Endothelial cell of umbilical vein (primary cell): ENCODE measurements at regions not wholly inside any gene's neighbourhood (a gene's known extent, or its start where the extent isn't known, plus 50 kb on each side); places are given as distances from the start of the nearest gene placed in this dataset.

Experiments used
- BruUV-seq: library from RNA; stranded (reverse); fragments of 400-500 nt; replicated peaks from 2 replicates; lab custom pipeline; 2021; lab: Mats Ljungman, UMichigan
- CTCF ChIA-PET: fragments of 300-600, 350-600 bp; sonication (Branson Sonifier 250); formaldehyde crosslinking; loops from one replicate; lab custom pipeline; 2021; ENCODE audit warnings: antibody characterized with exemption, inconsistent platforms; lab: Charles Lee
- POLR2A ChIA-PET: fragments of 300-600, 350-600 bp; sonication (Branson Sonifier 250); formaldehyde crosslinking; loops from one replicate; lab custom pipeline; 2021; ENCODE audit warnings: antibody characterized with exemption, inconsistent platforms; lab: Charles Lee
- DNase-seq: peaks from one replicate; pipeline ENCODE4 v3.0.0-alpha.2; 2011; ENCODE audit warnings: low read depth, low spot score
- FAIRE-seq: peaks from 2 replicates; lab custom pipeline; 2011; peaks lifted over from hg19 to GRCh38; lab: Jason Lieb, UNC
- H2AFZ ChIP-seq: 2 replicates; pipeline ENCODE4 v1.6.0; 2012; ENCODE audit warnings: low read depth, low read length, control low read depth, inconsistent platforms
- H3K27ac ChIP-seq: 2 replicates; pipeline ENCODE4 v1.5.1; 2011; ENCODE audit warnings: low read depth, mild to moderate bottlenecking, control low read depth, low read length, moderate library complexity; ENCODE audit not compliant: insufficient read depth
- H3K27me3 ChIP-seq, 2 experiments: 2 replicates each; pipeline versions ENCODE4 v1.6.0 to v1.6.1; 2011; ENCODE audit warnings: low read length in 2 of 2, mixed read lengths in 1 of 2; ENCODE audit not compliant: control insufficient read depth in 2 of 2, insufficient read depth in 2 of 2
- H3K36me3 ChIP-seq, 2 experiments: 2 replicates in 1 of 2; 3 replicates in 1 of 2; pipeline ENCODE4 v1.5.1; 2011; ENCODE audit warnings: low read length in 2 of 2, mild to moderate bottlenecking in 1 of 2, moderate library complexity in 1 of 2; ENCODE audit not compliant: control insufficient read depth in 2 of 2, insufficient read depth in 2 of 2; ENCODE audit errors: extremely low read depth in 1 of 2
- H3K4me1 ChIP-seq: 3 replicates; pipeline ENCODE4 v1.5.1; 2011; ENCODE audit warnings: mild to moderate bottlenecking, low read length; ENCODE audit not compliant: control insufficient read depth, insufficient read depth; ENCODE audit errors: extremely low read depth
- H3K4me2 ChIP-seq: 2 replicates; pipeline ENCODE4 v1.6.1; 2011; ENCODE audit warnings: low read length, control low read depth, mixed read lengths; ENCODE audit not compliant: insufficient read depth
- H3K4me3 ChIP-seq, 3 experiments: fragments of 200-600 bp in 1 of 3; sonication (generic), shearing (Covaris generic) in 1 of 3; replicated peaks in 1 of 3; 2 replicates each; pipeline ENCODE4 v1.5.1; 2011 to 2016; ENCODE audit warnings: control low read depth in 3 of 3, low read length in 3 of 3, mild to moderate bottlenecking in 2 of 3, inconsistent platforms in 1 of 3, low read depth in 1 of 3, moderate library complexity in 1 of 3; ENCODE audit not compliant: insufficient read depth in 1 of 3
- H3K79me2 ChIP-seq: 2 replicates; pipeline ENCODE4 v1.6.0; 2012; ENCODE audit warnings: low read length, inconsistent platforms; ENCODE audit not compliant: control insufficient read depth, insufficient read depth
- H3K9ac ChIP-seq: replicated peaks from 2 replicates; pipeline ENCODE3; 2011; ENCODE audit warnings: low read length, control low read depth; ENCODE audit not compliant: insufficient read depth; ENCODE audit errors: extremely low read depth
- H3K9me1 ChIP-seq: replicated peaks from 3 replicates; pipeline ENCODE4 v1.6.0; 2011; ENCODE audit warnings: mild to moderate bottlenecking, low read length; ENCODE audit not compliant: control insufficient read depth, insufficient read depth; ENCODE audit errors: extremely low read depth
- H3K9me3 ChIP-seq: replicated peaks from 2 replicates; pipeline ENCODE4 v1.5.1; 2012; ENCODE audit warnings: low read length, inconsistent platforms; ENCODE audit not compliant: control insufficient read depth, insufficient read depth
- H4K20me1 ChIP-seq: replicated peaks from 2 replicates; pipeline ENCODE3; 2011; ENCODE audit warnings: mild to moderate bottlenecking, low read length; ENCODE audit not compliant: control insufficient read depth, insufficient read depth; ENCODE audit errors: extremely low read depth
- CTCF ChIP-seq, 2 donors: IDR thresholded peaks; 1 replicate in 1 of 2; 2 replicates in 1 of 2; pipeline ENCODE4 v1.5.1; 2011; ENCODE audit warnings: low read length in 2 of 2, mild to moderate bottlenecking in 2 of 2, moderate library complexity in 2 of 2, control low read depth in 1 of 2, inconsistent platforms in 1 of 2, low read depth in 1 of 2; ENCODE audit not compliant: insufficient read depth in 1 of 2; ENCODE audit errors: extremely low read depth in 1 of 2
- EZH2 ChIP-seq: IDR thresholded peaks from 2 replicates; pipeline ENCODE4 v1.6.1; 2012; ENCODE audit warnings: borderline replicate concordance, low read depth, mild to moderate bottlenecking, moderate library complexity, low read length, inconsistent platforms; ENCODE audit not compliant: severe bottlenecking
- FOS ChIP-seq: IDR thresholded peaks from 2 replicates; pipeline ENCODE4 v1.6.1; 2011; ENCODE audit warnings: mild to moderate bottlenecking, low read length, moderate library complexity, borderline replicate concordance; ENCODE audit not compliant: insufficient read depth
- GATA2 ChIP-seq: IDR thresholded peaks from 2 replicates; pipeline ENCODE4 v1.7.0; 2011; ENCODE audit warnings: low read depth, mild to moderate bottlenecking, moderate library complexity, mixed read lengths, low read length; ENCODE audit not compliant: insufficient read length, insufficient read depth
- JUN ChIP-seq: IDR thresholded peaks from 2 replicates; pipeline ENCODE4 v1.6.1; 2011; ENCODE audit warnings: borderline replicate concordance, low read depth; ENCODE audit not compliant: insufficient read length, insufficient read depth
- MAX ChIP-seq: IDR thresholded peaks from 2 replicates; pipeline ENCODE4 v1.6.1; 2011; ENCODE audit not compliant: insufficient read depth, insufficient read length
- MYC ChIP-seq: IDR thresholded peaks from one replicate; pipeline ENCODE4 v1.6.1; 2011; ENCODE audit warnings: mild to moderate bottlenecking, low read depth, low read length
- POLR2A ChIP-seq: IDR thresholded peaks from 2 replicates; pipeline ENCODE4 v1.6.1; 2012; ENCODE audit warnings: low read depth, mild to moderate bottlenecking, control low read depth, low read length
- POLR2AphosphoS5 ChIP-seq: IDR thresholded peaks from 2 replicates; pipeline ENCODE4 v1.6.1; 2012; ENCODE audit warnings: low read depth, mild to moderate bottlenecking, control low read depth, low read length, moderate library complexity; ENCODE audit not compliant: insufficient read depth
- dilution Hi-C: fragments of 300-500 bp; cut with MboI; formaldehyde crosslinking; loops from one replicate; pipeline ENCODE4 v1.15.0; 2019; ENCODE audit warnings: low sequenced_read_pairs; ENCODE audit not compliant: extremely low pct_ligation_motif_present
- intact Hi-C: fragments of 100-400 bp; cut with micrococcal nuclease; formaldehyde crosslinking; loops from one replicate; pipeline ENCODE4 v1.10.0; 2022

- Histone ChIP-seq H3K4me3 (no peak overlapping the region), H3K36me3 (no peaks in the 10 kb centered on the region), H3K9me3 (no peaks in the 10 kb centered on the region), H3K4me2 (no peak overlapping the region), H3K27ac (no peak overlapping the region), H4K20me1 (no peaks in the 10 kb centered on the region), H3K4me1 (no peaks in the 10 kb centered on the region), H3K9ac (no peak overlapping the region), H2AFZ (no peak overlapping the region), H3K27me3 (peaks cover 0 to 6% of the 10 kb centered on the region in 2 experiments), H3K9me1 (no peaks in the 10 kb centered on the region), H3K79me2 (no peaks in the 10 kb centered on the region)
- CTCF ChIA-PET = no interaction called here
- DNase-seq = no peak
- TF ChIP-seq GATA2 (no peak), FOS (no peak)
- intact Hi-C loops = no loop called here
- POLR2A ChIA-PET = no interaction called here
- no TSS peak for BruUV-seq
- no peak for FAIRE-seq
- dilution Hi-C loops = no loop called here
These were observed 95.7 kb downstream of the VAPA start for GRCh38 chr18:10009321-10010144.

GRCh38 chr18:10010611-10011015 is 96.8 kb downstream of the VAPA start:
- H3K4me1 ChIP-seq = peaks cover 5% of the 10 kb centered on the region
- intact Hi-C loops = no loop called here
- CTCF ChIA-PET = interaction anchor here (0.7 to 1.6 kb wide), 2 partner anchors 9 to 310 kb away, joined by 4 read pairs; no protein-coding TSS in a partner anchor

More at GRCh38 chr18:10010611-10011015, 96.8 kb downstream of the VAPA start:
- Histone ChIP-seq H3K4me2 (no peak overlapping the region), H3K9ac (no peak overlapping the region), H2AFZ (no peak overlapping the region), H4K20me1 (no peaks in the 10 kb centered on the region), H3K27ac (no peak overlapping the region), H3K9me1 (no peaks in the 10 kb centered on the region), H3K79me2 (no peaks in the 10 kb centered on the region), H3K36me3 (no peaks in the 10 kb centered on the region), H3K27me3 (peaks cover 0 to 2% of the 10 kb centered on the region in 2 experiments), H3K4me3 (no peak overlapping the region), H3K9me3 (no peaks in the 10 kb centered on the region)
- dilution Hi-C loops = no loop called here
- POLR2A ChIA-PET = no interaction called here
- BruUV-seq = no TSS peak
- peak; percentile 80 for DNase-seq
- FAIRE-seq = no peak
- TF ChIP-seq CTCF (IDR thresholded peaks at IDR 0.05; ENCODE audit: extremely low read depth in 1 of 2, insufficient read depth in 1 of 2, low read depth in 1 of 2, low read length in 2 of 2) (no peak), MYC (no peak), MAX (no peak), POLR2AphosphoS5 (no peak), GATA2 (no peak), JUN (no peak), POLR2A (no peak), FOS (no peak), EZH2 (no peak)
